ENCODE measurements at regions not wholly inside any gene's neighbourhood (a gene's known extent, or its start where the extent isn't known, plus 50 kb on each side); places are given as distances from the start of the nearest gene placed in this dataset.

DNA sequence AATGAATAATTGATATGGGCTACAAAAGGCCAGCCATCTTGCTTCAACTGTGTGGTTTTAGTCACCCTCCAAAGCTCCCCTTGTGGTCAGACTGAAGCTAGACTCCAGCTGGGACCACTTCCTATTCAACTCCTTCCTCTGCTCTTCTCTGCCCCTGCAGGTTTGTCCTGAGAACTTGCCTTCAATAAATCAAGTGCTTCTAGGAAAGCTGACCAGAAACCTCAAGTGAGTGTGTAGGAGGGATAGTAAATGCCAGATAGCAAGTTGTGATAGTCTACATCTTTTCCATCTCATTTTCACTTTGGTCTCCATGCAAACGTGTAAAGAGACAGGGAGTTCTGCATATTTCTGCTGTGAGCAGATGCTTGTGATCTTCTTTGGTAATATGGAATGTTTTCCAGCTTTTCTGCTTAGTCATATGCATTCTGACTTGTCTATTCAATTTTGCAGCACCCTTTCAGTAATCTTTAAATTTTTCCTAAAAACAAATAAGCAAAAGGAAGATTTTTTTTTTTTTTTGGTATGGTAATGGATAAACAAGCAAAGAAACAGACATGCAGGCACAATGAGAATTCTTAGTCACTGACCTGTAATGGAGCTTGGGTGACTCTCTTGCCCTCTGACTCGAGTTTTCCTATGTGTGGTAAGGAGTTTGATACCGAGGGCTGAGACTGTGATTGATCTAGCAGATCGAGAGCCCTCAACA is 201.3 kb upstream of the BTBD3 start:
- Histone ChIP-seq H3K36me3 (ENCODE audit: control insufficient read depth, insufficient read depth, low read length) (no peaks in the 10 kb centered on the region), H3K27me3 (ENCODE audit: control insufficient read depth, insufficient read depth, low read length) (no peaks in the 10 kb centered on the region), H3K4me3 (ENCODE audit: low read depth, low read length) (no peak overlapping the region)
- DNase-seq (ENCODE audit: low read depth), result peak; percentile 76
- TF ChIP-seq CTCF (IDR thresholded peaks at IDR 0.05; ENCODE audit: insufficient read depth, low read length, poor library complexity, severe bottlenecking), result peak; percentile 73

DNA sequence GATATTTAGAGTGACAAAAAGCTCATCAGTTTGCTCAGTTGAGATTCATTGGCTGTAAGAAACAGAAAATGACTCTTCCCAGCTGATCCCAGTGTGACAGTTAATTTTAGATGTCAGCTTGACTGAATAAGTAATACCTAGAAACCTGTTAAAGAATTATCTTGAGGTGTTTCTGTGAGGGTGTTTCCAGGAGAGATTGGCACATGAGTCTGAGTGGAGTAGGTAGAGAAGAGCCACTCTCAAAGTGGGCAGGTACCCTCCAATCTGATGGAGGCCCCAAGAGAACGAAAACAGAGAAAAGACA is 200.8 kb upstream of the BTBD3 start:
- no peak for DNase-seq (ENCODE audit: low read depth)
- Histone ChIP-seq H3K4me3 (ENCODE audit: low read depth, low read length) (no peak overlapping the region), H3K27me3 (ENCODE audit: control insufficient read depth, insufficient read depth, low read length) (no peaks in the 10 kb centered on the region), H3K36me3 (ENCODE audit: control insufficient read depth, insufficient read depth, low read length) (no peaks in the 10 kb centered on the region)
- no peak for TF ChIP-seq CTCF (IDR thresholded peaks at IDR 0.05; ENCODE audit: insufficient read depth, low read length, poor library complexity, severe bottlenecking)

DNA sequence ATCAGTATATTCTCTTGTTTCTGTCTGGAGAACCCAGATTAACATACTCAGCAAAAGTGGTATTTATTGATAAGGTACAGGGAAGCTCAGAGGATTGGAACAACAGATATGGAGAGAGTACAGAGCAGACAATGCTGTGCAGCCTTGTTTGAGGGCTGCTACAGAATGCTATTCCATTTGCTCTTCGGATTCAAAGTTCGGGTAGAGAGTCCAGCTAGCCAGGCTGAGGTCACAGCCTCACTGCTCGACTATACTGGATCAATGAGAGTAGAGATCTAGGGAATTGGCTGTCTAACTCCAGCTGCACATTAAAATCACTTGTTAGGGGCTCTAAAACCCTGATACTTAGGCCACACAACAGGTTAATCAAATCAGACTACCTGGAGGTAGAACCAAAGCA is 200.1 kb upstream of the BTBD3 start:
- Histone ChIP-seq H3K27me3 (ENCODE audit: control insufficient read depth, insufficient read depth, low read length) (no peaks in the 10 kb centered on the region), H3K36me3 (ENCODE audit: control insufficient read depth, insufficient read depth, low read length) (no peaks in the 10 kb centered on the region), H3K4me3 (ENCODE audit: low read depth, low read length) (no peak overlapping the region)
- no peak for TF ChIP-seq CTCF (IDR thresholded peaks at IDR 0.05; ENCODE audit: insufficient read depth, low read length, poor library complexity, severe bottlenecking)
- DNase-seq (ENCODE audit: low read depth), result no peak

DNA sequence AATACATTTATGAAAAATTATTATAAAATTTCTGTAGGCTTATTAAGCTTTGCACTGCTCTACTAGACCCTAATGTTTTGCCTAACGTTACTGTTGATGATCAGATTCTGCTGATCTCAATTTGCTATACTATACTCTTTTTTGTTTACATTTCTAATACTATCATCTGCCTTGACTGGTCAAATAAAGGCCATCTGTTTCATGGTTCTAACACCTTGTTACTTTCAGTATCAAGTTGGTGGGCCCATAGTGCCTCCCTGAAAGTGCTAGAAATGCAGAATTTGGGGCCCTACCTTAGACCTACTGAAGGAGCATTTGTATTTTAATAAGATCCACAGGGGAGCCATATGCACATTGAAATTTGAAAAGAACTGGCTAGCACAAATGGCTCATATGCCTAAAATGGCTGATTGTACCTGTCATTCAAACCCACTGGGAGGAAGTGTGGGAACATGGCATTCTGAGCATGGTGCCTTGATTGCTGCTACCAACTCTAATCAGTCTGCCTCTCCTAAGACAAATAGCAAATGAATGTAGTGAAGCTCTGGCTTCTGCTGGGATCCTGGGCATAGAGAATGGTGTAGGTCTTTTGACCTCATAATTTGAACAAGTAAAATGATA is 199.1 kb upstream of the BTBD3 start:
- Histone ChIP-seq H3K36me3 (ENCODE audit: control insufficient read depth, insufficient read depth, low read length) (no peaks in the 10 kb centered on the region), H3K27me3 (ENCODE audit: control insufficient read depth, insufficient read depth, low read length) (no peaks in the 10 kb centered on the region), H3K4me3 (ENCODE audit: low read depth, low read length) (no peak overlapping the region)
- no peak for TF ChIP-seq CTCF (IDR thresholded peaks at IDR 0.05; ENCODE audit: insufficient read depth, low read length, poor library complexity, severe bottlenecking)
- no peak for DNase-seq (ENCODE audit: low read depth)

- TF ChIP-seq CTCF (IDR thresholded peaks at IDR 0.05; ENCODE audit: insufficient read depth, low read length, poor library complexity, severe bottlenecking), result no peak
- no peaks in the 10 kb centered on the region for H3K27me3 ChIP-seq (ENCODE audit: control insufficient read depth, insufficient read depth, low read length)
Measured at GRCh38 chr20:11719153-11719552, 198.5 kb upstream of the BTBD3 start.

DNA sequence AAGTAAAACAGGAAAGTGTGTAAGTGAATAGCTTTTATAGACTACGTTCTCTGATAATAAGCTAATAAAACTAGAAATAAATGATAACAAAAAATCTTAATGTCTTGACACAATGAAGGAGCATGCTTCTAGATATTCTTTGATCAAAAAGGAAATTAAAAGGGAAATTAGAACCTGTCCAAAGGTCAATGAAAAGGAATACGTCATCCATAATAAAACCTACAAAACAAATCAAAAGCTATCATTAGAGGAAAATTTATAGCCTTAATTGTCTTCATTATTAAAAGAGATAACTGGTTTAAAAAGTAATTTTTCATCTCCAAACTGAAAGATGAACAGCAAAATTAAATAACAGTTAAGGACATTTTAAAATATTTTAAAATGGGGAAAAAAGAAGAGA is 196.3 kb upstream of the BTBD3 start:
- no peak overlapping the region for H3K4me3 ChIP-seq (ENCODE audit: low read depth, low read length)
- no peak for DNase-seq (ENCODE audit: low read depth)
- no peaks in the 10 kb centered on the region for H3K36me3 ChIP-seq (ENCODE audit: control insufficient read depth, insufficient read depth, low read length)
- no peaks in the 10 kb centered on the region for H3K27me3 ChIP-seq (ENCODE audit: control insufficient read depth, insufficient read depth, low read length)
- TF ChIP-seq CTCF (IDR thresholded peaks at IDR 0.05; ENCODE audit: insufficient read depth, low read length, poor library complexity, severe bottlenecking), result no peak

More at GRCh38 chr20:11719153-11719552, 198.5 kb upstream of the BTBD3 start:
- H3K36me3 ChIP-seq (ENCODE audit: control insufficient read depth, insufficient read depth, low read length), result no peaks in the 10 kb centered on the region
- no peak overlapping the region for H3K4me3 ChIP-seq (ENCODE audit: low read depth, low read length)
- DNase-seq (ENCODE audit: low read depth), result no peak
